ENCODE measurements at regions not wholly inside any gene's neighbourhood (a gene's known extent, or its start where the extent isn't known, plus 50 kb on each side); places are given as distances from the start of the nearest gene placed in this dataset.

GRCh38 chr15:81843757-81844407 is 201.9 kb downstream of the MEX3B start:
- no peak for TF ChIP-seq CTCF (conservative IDR thresholded peaks at IDR 0.05)
- TF ChIP-seq ZFX (IDR thresholded peaks at IDR 0.05) = no peak

All from C4-2B (cell line).